Globus pallidus (tissue), 1 donor: ENCODE measurements at regions not wholly inside any gene's neighbourhood (a gene's known extent, or its start where the extent isn't known, plus 50 kb on each side); places are given as distances from the start of the nearest gene placed in this dataset.
"Not testable (repeated sequence)": the region's sequence is repeated elsewhere in the genome, so short reads cannot be mapped to it uniquely, and the experiment has no call there.

Source experiments
- DNase-seq: peaks from one replicate; pipeline ENCODE4 v3.0.0-alpha.2; 2015; ENCODE audit warnings: low spot score

DNA sequence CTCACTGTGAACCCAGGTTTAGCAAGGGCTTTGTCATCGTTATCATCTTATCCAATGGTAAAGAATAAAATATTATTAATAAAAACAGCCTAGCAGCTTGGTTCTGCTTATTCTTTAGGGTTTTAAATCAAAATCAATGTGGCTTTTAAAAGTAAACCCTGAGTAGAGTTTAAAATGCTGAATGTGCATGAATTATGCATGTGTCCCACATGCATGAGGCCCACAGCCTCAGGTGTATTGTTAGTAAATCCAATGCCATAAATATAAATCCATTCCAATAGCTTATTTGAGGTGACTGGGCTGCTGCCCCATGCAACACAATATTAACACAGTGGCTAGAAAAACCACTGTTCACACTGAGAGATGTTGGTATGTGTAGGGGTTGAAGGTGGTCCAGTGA, 254.1 kb downstream of the HNMT start:
- DNase-seq: no peak

DNA sequence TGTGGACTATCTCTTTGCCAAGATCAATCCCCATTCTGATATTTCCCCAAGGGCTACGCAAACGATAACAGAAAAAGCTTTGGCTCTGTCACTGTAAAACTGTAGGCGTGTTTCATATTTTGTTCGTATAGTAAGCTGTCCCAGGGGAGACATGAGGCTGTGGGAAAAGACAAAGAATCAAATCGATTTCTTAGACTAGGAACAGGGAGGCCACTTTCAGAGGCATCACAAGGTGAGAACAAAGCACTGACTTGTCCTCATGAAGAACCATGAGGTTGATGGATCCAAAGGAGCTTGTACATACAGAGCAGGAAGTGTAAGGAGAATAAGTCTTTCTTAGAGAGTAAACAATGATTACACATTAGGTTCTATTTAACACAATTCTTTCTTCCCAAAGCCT, 255.7 kb downstream of the HNMT start:
- DNase-seq: no peak

DNA sequence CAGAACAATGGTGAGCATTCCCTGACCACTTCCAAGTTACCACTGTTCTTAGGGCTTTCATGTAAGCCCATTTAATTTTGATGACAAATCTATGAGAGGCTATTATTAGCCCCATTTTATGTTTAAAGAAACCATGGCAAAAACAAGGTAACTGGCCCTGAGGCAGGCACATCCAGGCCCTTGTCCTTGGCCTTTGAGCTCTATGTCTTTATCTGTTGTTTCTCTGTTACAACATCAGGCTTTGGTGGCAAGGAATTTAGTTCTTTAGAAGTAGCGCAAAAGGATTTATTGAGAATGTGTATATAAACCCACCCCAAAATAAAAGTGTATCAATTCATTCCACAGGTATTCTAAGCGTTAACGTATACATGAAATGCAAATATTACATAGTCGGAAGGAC, 257.1 kb downstream of the HNMT start:
- no peak for DNase-seq

DNA sequence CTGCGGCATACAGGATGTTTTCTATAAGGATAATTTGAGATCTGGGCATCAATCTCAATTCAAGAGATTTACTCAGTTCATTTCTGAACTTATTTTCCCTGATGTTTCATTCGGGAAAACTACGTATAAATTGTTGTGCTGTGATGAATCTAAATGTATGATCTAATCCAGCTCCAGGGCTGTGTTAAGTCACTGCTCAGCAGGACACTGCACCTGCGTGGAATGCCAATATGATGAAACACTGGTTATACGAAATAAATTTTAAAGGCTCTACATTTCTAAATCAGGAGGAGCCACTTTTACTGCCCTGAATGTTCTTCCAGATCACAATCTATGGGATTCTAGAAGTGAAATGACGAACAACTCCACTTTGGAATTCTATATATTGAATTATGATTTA, 259.0 kb downstream of the HNMT start:
- DNase-seq: no peak

DNA sequence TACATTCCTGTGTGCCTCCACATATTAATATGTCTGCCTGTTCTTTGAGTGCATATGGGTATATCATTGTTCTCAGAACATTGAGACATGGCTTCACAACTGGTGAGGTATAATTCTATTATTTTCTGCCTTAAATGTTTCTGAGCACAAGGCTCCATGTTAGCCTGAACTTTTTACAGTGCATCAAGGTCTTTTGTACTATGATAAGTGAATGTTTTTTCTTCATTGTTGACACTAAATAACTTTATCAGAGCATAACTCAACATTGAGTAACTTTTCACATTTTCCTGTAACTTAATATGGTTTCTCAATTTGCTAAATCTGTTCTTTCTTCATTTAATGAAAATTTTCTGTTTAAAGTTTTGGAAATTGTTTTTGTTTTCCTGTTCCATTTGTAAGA, 262.9 kb downstream of the HNMT start:
- no peak for DNase-seq

DNA sequence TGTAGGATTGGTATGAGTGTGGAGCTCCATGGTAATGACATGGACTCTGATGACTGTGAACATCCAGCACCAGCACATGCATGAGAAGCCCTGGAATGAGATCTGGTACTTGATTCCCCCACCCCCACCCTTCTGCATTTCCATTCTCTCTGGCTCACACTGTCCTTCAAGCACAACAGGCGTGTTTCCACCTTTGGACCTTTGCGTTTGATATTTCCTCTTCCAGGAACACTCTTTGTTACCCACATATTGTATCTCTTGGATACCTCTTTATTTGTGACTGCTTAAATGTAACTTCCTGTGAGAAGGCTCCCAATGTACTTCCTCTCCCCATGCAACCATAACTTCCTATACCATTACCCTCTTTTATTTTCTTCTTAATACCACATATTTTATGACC, 263.8 kb downstream of the HNMT start:
- no peak for DNase-seq

DNA sequence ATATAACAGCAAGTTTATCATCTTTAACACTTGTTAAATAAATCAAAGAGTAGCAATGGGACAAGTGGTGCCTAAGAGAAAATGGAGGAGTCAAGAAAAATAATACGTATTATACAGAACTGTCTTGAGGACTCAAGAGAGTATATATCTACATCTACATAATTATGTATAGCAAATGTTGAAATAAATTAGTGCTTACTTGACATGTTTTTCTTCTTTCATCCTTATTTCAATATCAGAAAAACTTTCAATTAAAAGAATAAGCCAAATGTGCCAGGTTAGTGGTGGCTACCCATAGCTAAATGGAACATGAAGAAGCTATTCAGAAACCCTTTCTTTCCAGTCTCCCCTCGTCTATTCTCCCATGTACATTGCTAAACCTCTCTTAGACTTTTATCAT, 267.3 kb upstream of the SPOPL start:
- DNase-seq: no peak

DNA sequence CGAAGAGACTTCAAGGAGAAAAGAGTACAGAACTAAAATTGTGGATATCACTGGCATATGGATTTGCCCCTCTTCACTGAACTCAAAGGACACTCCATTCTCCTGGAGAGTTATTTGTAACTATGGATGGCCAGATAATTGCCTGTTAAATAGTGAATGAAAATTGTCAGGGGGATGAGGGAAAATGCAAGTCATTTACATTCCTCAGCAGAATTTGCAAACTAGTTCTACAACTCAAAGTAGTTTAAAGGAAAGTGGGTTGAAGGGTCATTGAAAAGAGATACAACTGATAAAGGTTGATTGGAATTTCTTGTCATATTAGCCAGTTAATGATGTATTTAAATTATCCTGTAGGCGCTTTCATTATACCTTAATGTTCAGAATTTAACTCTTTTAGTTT, 266.5 kb upstream of the SPOPL start:
- DNase-seq: no peak

DNA sequence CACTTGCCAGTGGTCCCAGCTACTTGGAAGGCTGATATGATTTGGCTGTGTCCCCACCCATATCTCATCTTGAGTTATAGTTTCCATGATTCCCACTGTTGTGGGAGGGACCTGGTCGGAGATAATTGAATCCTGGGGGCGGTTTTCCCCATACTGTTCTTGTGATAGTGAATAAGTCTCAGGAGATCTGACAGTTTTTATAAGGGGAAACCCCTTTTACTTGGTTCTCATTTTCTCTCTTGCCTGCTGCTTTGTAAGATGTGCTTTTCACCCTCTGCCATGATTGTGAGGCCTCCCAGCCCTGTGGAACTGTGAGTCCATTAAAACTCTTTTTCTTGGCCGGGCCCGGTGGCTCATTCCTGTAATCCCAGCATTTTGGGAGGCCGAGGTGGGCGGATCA, 265.4 kb upstream of the SPOPL start:
- no peak for DNase-seq

DNA sequence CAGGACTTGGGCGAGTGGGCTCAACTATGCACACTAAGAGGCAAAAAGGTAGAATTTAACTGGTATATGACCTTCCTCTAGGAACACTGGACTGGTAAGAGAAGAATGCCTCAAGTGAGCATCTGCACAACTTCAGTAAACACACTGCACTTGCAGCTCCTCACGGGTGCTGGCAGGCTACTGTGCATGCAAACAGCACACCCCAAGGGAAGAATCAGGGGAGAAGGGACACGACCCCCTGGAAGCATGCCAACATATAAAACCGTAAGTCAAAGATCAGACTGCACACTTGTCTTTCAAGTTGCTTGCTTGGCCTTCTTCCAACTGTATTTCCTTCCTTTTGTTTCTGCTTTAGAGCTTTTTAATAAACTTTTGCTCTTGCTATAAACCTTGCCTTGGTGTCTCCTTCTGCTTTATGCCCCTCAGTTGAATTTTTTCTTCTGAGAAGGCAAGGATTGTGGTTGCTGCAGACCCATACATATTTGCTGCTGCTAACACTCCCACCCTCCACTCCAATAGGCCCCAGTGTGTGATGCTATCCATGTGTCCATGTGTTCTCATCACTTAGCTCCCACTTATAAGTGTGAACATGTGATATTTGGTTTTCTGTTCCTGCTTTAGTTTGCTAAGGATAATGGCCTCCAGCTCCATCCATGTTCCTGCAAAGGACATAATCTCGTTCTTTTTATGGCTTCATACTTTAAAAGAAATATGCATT, 263.7 kb upstream of the SPOPL start:
- DNase-seq: no peak

DNA sequence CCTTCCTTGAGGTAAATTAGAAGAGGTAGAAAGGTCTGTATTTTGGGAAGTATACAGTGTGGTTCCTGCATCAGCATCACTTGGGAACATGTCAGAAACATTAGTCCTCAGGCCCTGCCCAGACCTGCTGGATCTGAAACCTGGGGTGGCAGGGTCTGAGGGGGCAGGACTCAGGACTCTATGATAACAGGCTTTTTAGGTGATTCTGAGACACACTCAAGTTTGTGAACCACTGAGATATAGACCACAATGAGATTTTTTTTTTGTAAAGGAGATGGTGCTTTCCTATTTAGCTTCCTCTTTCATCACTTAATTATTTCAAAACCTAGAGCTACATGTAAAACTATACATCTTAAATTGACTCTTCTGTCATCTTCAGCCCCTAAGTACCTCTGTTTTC, 262.7 kb upstream of the SPOPL start:
- no peak for DNase-seq

DNA sequence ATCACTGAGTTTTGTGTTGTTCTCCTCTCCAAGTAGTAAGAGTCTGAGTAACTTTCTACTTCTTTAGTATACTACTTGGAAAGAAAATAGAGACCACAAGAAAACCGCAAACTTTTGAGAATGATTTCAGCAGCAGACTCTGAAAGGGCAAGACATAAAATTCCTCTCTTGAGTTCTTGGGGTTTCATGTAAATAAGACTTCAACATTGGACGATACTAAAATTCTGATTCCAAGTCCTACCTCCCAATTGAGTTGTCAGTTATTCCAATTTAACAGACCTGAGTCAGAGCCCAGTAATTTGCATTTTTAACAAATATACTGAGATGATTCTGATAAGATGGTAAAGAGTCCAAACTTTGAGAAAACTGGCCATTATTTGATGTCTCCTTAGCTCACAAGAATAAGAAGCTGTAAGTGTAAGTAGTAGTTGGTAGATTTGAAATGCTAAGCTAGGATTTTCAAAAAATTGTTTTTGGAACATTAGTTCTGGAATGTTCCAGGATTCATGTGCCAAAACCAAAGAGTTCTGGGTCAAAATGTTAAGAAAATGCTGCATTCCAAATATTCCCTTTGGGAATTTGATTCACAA, 261.6 kb upstream of the SPOPL start:
- DNase-seq: no peak

DNA sequence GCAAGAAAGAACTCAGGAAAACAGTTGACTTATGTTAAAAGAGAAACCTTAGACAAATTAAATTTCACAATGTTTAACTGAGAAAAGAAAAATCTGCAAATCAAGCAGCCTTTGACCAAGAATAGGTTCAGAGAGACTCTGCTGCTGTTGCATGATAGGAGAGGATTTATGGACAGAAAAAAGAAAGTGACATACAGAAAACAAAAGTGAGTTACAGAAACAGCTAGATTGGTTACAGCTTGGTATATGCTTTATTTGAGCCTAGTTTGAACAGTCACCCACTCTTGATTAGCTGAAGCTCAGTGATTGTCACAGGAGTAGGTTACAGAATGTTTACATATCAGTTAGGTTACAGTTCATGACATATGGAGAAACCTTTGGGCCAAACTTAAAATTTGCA, 258.2 kb upstream of the SPOPL start:
- DNase-seq: no peak

DNA sequence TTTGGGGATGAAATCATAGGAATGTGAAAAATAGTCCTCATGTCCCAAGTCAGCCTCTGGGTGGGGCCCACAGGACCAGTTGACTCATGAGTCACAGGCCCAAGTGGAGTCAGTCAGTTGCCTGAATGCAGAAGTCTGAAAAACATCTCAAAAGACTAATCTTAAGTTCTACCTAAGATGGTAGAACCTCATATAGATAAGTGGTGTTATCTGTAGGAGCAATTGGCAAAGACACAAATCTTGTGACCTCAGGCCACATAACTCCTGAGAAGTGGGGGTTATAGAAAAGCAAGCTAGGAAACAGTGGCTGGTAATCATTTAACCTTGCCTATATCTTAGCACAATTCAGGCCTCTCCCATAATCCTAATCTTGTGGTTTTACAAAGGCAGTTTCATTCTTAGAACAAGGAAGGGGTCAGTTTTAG, 257.1 kb upstream of the SPOPL start:
- DNase-seq: no peak

DNA sequence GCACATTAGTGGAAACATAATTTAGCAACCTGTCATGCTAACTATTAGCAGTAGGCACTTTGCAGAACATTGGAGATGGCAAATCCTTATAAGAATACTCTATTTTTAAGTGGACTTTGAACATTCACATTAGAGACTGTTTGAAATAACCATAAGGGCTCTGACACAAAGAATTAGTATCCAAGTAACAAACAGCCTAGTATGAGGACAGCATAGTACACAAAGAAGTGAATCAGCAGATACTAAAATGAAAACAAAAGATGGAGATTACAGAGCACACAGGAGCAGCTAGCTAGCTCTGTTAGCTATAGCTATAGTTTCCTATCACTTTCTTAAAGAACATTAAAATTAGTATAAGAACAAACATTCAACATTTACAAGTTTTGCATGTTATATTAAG, 256.3 kb upstream of the SPOPL start:
- no peak for DNase-seq

DNA sequence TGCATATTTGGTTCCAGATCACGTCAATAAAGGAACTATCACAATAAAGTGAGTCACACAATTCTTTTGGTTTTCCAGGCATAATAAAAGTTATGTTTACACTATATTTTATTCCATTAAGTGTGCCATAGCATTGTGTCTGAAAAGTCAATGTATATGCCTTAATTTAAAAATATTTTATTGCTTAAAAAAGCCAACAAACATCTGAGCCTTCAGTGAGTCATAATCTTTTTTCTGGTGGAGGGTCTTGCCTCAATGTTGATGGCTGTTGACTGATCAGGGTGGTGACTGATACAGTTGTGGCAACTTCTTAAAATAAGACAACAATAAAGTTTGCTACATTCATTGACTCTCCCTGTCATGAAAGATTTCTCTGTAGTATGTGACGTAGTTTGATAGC, 254.3 kb upstream of the SPOPL start:
- DNase-seq: no peak

DNA sequence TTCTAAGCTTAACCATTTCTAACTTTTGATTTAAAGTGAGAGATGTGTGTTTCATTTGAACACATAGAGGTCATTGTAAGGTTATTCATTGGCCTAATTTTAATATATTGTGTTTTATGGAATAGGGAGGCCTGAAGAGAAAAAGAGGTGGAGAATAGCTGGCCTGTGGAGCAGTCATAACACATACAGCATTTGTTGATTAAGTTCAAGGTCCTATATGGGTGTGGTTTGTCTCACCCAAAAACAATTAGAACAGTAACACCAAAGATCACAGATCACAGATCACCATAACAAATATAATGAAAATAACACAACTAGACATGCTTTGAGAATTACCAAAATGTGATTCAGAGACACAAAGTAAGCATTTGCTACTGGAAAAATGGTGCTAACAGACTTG, 252.4 kb upstream of the SPOPL start:
- no peak for DNase-seq

DNA sequence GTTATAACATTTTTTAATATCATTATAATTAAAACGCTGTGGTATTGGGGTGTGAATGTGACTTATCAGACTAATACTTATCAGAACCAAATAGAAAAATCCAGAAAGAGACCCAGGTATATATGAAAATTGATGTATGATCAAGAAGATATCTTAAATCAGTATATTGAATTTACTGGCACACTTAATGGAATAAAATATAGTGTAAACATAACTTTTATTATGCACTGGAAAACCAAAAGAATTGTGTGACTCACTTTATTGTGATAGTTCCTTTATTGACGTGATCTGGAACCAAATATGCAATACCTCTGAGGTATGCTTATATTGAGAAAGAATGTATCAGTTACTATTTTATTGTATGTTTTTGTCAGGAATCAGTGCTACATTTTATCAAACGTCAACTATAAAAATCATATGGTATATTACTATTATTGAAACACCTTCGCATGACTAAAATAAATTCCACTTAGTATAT, 250.7 kb upstream of the SPOPL start:
- DNase-seq: not testable (repeated sequence)

DNA sequence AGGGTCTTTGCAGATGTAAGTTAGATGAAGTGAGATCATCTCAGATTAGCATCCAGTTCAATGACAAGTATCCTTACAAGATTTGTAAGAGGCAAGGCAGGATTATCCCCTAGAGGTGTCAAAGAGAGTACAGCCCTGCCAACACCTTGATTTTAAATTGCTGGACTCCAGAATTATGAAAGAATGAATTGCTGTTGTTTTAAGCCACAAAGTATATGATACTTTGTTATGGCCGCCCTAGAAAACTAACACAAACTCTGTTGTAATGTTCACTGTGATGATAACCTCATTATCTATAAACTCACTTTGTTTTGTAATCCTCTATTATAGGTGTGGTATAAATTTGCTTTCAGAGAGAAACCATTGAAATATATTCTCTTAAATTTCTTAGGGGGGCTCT, 249.0 kb upstream of the SPOPL start:
- no peak for DNase-seq

DNA sequence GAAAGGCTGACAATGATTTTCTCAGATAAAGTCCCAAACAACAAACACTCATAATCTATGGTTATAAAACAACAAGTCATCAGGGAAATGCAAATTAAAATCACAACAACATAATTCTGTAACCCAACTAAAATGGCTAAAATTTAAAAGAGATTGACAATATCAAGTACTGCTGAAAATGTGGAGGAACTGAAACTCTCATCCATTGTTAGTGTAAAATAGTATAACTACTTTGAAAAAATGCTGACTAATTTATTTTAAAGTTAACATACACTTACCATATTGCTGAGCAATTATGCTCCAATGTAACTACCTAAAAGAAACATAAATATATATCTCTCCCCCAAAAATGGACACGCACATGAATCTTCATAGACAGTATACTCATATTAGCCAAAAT, 245.9 kb upstream of the SPOPL start:
- no peak for DNase-seq

DNA sequence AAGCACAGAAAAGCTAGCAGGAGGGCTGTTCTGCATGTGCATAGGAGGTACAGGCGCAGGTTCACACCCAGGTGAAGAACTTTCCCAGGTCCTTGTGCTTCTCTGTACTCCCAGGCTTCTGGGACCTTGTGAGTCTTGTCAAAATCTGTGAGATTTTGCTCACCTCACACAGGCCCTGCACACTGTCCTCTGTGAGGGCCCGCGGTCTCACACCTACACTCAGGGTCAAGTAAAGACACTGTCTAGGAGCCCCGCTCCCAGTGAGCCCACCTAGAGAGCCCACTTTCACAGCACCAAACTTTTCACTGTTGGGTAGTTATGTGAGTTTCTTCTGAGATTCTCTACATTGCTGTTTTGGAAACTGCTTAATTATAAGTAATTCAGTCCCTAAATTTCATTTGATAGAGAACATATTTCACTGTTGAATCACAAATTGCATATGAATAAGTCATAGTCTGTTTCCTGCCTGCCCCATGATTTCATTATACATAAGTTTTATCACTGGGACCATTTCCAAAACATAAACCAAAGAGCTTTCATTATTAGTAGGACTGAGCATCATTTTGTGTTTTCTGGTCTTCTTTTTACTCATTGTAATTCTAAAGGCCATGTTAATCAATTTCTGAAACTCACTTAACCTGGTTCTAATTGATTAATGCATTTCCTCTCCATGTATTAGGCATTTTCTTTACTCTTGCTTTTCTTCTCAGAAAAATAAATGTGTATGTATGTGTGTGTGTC, 234.2 kb upstream of the SPOPL start:
- no peak for DNase-seq

DNA sequence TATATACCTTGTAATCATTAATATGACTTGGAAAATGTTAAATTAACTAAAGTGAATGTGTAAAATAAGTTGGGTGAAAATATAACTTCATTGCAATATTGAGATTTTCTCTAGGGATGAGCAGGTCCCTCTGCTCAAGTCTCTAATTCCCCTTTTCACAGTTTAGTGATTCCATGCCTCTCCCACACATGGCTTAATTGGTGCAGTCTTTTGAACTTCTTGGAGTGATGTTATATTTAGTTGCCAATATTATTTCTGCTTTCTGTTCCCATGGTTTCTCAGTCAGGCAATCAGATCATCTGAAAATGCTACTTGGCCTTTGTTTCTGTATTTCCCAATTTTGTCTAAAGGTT, 233.7 kb upstream of the SPOPL start:
- no peak for DNase-seq

DNA sequence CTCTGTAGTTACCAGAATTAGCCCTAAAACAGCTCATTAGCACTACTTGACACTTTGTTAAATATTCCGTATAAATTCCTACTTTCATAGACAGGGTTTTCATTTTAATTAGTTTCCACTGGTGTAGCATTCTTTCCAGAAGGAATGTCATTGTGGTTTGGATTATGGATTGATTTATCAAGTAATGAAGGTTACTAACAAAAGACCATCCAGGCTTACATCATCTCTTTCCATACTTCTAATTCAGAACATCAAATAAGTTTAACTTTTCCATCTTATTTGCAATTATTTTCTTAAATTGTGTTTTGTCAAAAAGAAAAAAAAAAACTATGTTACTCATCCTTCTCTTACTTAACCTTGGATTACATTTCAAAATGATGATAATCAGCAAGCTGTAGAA, 231.8 kb upstream of the SPOPL start:
- no peak for DNase-seq

DNA sequence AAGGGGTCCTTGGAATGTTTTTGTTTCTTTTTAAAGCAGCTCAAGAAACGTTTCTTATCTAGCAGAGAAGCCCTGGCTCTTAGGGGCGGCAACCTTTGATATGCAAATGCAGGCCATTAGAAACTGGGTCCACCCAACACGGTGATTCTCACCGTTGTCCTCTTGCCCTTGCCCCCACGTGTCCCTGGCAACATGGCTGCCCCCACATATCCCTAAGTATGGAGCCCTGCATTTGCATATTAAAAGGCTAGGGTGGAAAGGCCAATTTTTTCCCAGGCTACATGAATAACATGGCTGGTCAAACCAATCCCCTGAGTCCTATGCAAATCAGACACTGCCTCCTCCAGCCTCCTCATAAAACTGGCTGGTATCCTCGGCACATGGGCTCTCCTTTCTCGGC, 230.1 kb upstream of the SPOPL start:
- no peak for DNase-seq
